ENCODE measurements at regions not wholly inside any gene's neighbourhood (a gene's known extent, or its start where the extent isn't known, plus 50 kb on each side); places are given as distances from the start of the nearest gene placed in this dataset.
"Not testable (repeated sequence)": the region's sequence is repeated elsewhere in the genome, so short reads cannot be mapped to it uniquely, and the experiment has no call there.

DNA sequence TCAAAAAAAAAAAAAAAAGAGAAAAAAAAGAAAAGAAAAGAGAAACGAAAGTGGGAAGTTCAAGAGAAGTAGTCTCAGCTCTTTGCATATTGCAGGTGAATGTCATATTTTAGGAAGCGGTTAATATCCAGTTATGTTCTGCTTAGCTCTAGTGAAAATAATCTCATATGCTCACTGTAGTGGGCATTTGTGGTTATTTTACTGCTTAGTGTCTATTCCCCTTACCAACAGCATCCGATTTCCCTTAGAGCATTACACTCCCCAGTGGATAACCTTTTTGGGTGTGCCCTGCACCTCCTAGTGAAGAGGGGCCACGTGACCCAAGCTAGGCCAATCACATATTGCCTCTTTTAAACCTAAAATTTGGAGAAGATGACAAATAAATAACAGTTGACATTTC lies 111.2 kb upstream of the ZNF827 start:
- H3K27ac ChIP-seq (ENCODE audit: low read depth, low read length), result no peak overlapping the region
- no peak overlapping the region for H4K5ac ChIP-seq (ENCODE audit: low read length)
- H4K8ac ChIP-seq (ENCODE audit: low read depth, low read length), result no peak overlapping the region
- no peak overlapping the region for H3K9ac ChIP-seq (ENCODE audit: low read length)
- H3K4ac ChIP-seq (ENCODE audit: low read depth, low read length), result no peak overlapping the region
- no peak overlapping the region for H3K4me3 ChIP-seq (ENCODE audit: low read length)
- H3K18ac ChIP-seq (ENCODE audit: low read length), result no peak overlapping the region
- no CpG with 5 or more reads among the region's 4 CpGs for WGBS (ENCODE audit: extremely low coverage, insufficient coverage, low lambda C conversion rate)
- H3K56ac ChIP-seq (ENCODE audit: low read length), result no peak overlapping the region
- no peak overlapping the region for H2AK5ac ChIP-seq (ENCODE audit: low read length)
- H3K4me2 ChIP-seq (ENCODE audit: low read length), result no peak overlapping the region
- no peaks in the 10 kb centered on the region for H3K27me3 ChIP-seq (ENCODE audit: insufficient read depth, low read length, poor library complexity)
- H3K79me2 ChIP-seq (ENCODE audit: control insufficient read depth, insufficient read depth, low read length), result no peaks in the 10 kb centered on the region
- no peak overlapping the region for H2BK15ac ChIP-seq (replicated peaks; ENCODE audit: low read depth)
- H3K79me1 ChIP-seq (ENCODE audit: low read length), result no peaks in the 10 kb centered on the region
- H3K23ac ChIP-seq (ENCODE audit: low read length), result no peak overlapping the region
- H3K4me1 ChIP-seq (ENCODE audit: control insufficient read depth, low read depth, low read length), result no peaks in the 10 kb centered on the region
- no peaks in the 10 kb centered on the region for H3K36me3 ChIP-seq (ENCODE audit: control insufficient read depth, insufficient read depth, low read length)
- DNase-seq, result no peak
- H2BK5ac ChIP-seq (ENCODE audit: low read length), result no peak overlapping the region
- H2BK120ac ChIP-seq (ENCODE audit: low read depth, low read length), result no peak overlapping the region

DNA sequence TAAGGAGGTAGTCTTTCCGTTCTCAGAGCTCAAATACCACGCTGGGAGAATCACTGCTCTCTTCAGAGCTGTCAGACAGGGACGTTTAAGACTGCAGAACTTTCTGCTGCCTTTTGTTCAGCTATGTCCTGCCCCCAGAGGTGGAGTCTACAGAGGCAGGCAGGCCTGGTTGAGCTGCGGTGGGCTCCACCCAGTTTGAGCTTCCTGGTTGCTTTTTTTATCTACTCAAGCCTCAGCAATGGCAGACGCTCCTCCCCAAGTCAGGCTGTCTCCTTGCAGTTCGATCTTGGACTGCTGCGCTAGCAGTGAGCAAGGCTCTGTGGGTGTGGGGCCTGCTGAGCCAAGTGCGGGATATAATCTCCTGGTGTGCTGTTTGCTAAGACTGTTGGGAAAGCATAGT lies 109.1 kb upstream of the ZNF827 start:
- not testable (repeated sequence) for H3K4me3 ChIP-seq (ENCODE audit: low read length); H4K8ac ChIP-seq (ENCODE audit: low read depth, low read length); H4K5ac ChIP-seq (ENCODE audit: low read length); H2BK120ac ChIP-seq (ENCODE audit: low read depth, low read length); H2BK5ac ChIP-seq (ENCODE audit: low read length); H3K79me2 ChIP-seq (ENCODE audit: control insufficient read depth, insufficient read depth, low read length); H3K18ac ChIP-seq (ENCODE audit: low read length); H3K36me3 ChIP-seq (ENCODE audit: control insufficient read depth, insufficient read depth, low read length); H3K56ac ChIP-seq (ENCODE audit: low read length); DNase-seq; H3K9ac ChIP-seq (ENCODE audit: low read length); H3K27ac ChIP-seq (ENCODE audit: low read depth, low read length); H3K23ac ChIP-seq (ENCODE audit: low read length); H3K27me3 ChIP-seq (ENCODE audit: insufficient read depth, low read length, poor library complexity); H3K4ac ChIP-seq (ENCODE audit: low read depth, low read length); H3K4me1 ChIP-seq (ENCODE audit: control insufficient read depth, low read depth, low read length); H2AK5ac ChIP-seq (ENCODE audit: low read length); H2BK15ac ChIP-seq (replicated peaks; ENCODE audit: low read depth); H3K79me1 ChIP-seq (ENCODE audit: low read length); H3K4me2 ChIP-seq (ENCODE audit: low read length)
- no CpG with 5 or more reads among the region's 8 CpGs for WGBS (ENCODE audit: extremely low coverage, insufficient coverage, low lambda C conversion rate)

DNA sequence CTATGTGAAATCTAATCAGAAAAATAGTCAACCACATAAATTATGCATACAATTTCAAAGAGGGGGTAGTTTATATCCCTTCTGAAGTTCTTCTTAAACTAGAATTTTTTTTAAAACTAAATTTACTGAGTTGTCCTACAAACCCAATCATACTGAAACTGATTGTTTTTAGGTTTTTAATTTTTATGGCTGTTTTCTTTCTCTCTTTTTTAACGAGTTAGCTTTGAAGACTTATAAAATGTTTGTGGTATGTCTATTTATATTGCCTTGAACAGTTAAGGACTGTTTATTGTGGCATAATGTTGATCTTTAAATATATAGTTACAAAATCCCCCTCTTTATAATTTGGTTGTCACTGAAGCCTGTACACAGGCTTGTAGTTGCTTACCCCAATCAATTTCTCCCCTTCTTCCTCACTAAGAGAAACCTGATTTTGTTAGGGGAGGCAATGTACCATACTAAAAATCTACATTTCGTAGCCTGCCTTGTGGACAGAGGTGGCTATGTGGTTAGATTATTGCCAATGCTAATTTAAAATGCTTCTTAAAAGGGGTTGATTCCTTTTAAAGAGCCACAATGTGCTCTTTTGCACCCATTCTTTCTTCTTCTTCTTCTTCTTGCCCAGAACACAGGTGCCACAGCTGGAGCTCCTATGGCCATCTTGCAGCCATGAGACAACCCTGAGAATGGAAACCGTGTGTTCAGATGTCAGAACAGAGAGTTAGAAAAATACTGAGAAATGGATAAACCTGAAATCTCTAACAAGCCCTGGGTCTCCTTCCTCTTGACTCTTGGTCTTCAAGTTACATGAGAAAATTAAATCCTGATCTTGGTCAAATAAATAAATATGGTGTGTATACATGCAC lies 102.7 kb upstream of the ZNF827 start:
- Histone ChIP-seq H2BK15ac (replicated peaks; ENCODE audit: low read depth) (no peak overlapping the region), H2BK5ac (ENCODE audit: low read length) (no peak overlapping the region), H3K56ac (ENCODE audit: low read length) (no peak overlapping the region), H3K9ac (ENCODE audit: low read length) (no peak overlapping the region), H3K4me2 (ENCODE audit: low read length) (no peak overlapping the region), H3K79me1 (ENCODE audit: low read length) (no peaks in the 10 kb centered on the region), H2BK120ac (ENCODE audit: low read depth, low read length) (no peak overlapping the region), H2AK5ac (ENCODE audit: low read length) (no peak overlapping the region), H3K4me3 (ENCODE audit: low read length) (no peak overlapping the region), H4K5ac (ENCODE audit: low read length) (no peak overlapping the region), H3K4ac (ENCODE audit: low read depth, low read length) (no peak overlapping the region), H4K8ac (ENCODE audit: low read depth, low read length) (no peak overlapping the region), H3K27me3 (ENCODE audit: insufficient read depth, low read length, poor library complexity) (no peaks in the 10 kb centered on the region), H3K27ac (ENCODE audit: low read depth, low read length) (no peak overlapping the region), H3K4me1 (ENCODE audit: control insufficient read depth, low read depth, low read length) (no peaks in the 10 kb centered on the region), H3K79me2 (ENCODE audit: control insufficient read depth, insufficient read depth, low read length) (no peaks in the 10 kb centered on the region), H3K18ac (ENCODE audit: low read length) (no peak overlapping the region), H3K23ac (ENCODE audit: low read length) (no peak overlapping the region), H3K36me3 (ENCODE audit: control insufficient read depth, insufficient read depth, low read length) (no peaks in the 10 kb centered on the region)
- no CpG with 5 or more reads among the region's 3 CpGs for WGBS (ENCODE audit: extremely low coverage, insufficient coverage, low lambda C conversion rate)
- DNase-seq, result no peak

DNA sequence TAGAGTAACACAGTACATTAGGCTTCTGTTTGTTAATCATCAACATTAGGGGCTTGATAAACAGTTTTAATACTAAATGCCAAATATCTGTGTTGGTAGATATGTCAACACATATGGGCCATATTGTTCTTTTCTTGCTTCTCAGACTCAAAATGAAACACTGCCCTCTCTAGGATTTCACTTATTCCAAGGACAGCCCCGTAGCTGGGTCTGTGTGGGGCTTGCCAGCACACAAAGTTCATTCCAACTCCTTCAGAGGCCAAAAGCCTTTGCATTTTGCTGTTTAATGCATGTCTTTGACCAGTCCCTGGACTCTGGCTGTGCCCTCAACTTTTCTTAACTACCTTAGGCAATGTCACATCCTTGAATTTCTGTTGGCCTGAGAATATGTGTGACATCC lies 102.0 kb upstream of the ZNF827 start:
- Histone ChIP-seq H2BK120ac (ENCODE audit: low read depth, low read length) (no peak overlapping the region), H4K5ac (ENCODE audit: low read length) (no peak overlapping the region), H3K4me1 (ENCODE audit: control insufficient read depth, low read depth, low read length) (no peaks in the 10 kb centered on the region), H3K18ac (ENCODE audit: low read length) (no peak overlapping the region), H3K79me2 (ENCODE audit: control insufficient read depth, insufficient read depth, low read length) (no peaks in the 10 kb centered on the region), H3K56ac (ENCODE audit: low read length) (no peak overlapping the region), H3K4me2 (ENCODE audit: low read length) (no peak overlapping the region), H2BK5ac (ENCODE audit: low read length) (no peak overlapping the region), H2AK5ac (ENCODE audit: low read length) (no peak overlapping the region), H3K23ac (ENCODE audit: low read length) (no peak overlapping the region), H3K9ac (ENCODE audit: low read length) (no peak overlapping the region), H3K4me3 (ENCODE audit: low read length) (no peak overlapping the region), H3K79me1 (ENCODE audit: low read length) (no peaks in the 10 kb centered on the region), H4K8ac (ENCODE audit: low read depth, low read length) (no peak overlapping the region), H3K36me3 (ENCODE audit: control insufficient read depth, insufficient read depth, low read length) (no peaks in the 10 kb centered on the region), H3K4ac (ENCODE audit: low read depth, low read length) (no peak overlapping the region), H2BK15ac (replicated peaks; ENCODE audit: low read depth) (no peak overlapping the region), H3K27ac (ENCODE audit: low read depth, low read length) (no peak overlapping the region), H3K27me3 (ENCODE audit: insufficient read depth, low read length, poor library complexity) (no peaks in the 10 kb centered on the region)
- WGBS (ENCODE audit: extremely low coverage, insufficient coverage, low lambda C conversion rate), result no CpG with 5 or more reads among the region's 1 CpG
- DNase-seq, result no peak

DNA sequence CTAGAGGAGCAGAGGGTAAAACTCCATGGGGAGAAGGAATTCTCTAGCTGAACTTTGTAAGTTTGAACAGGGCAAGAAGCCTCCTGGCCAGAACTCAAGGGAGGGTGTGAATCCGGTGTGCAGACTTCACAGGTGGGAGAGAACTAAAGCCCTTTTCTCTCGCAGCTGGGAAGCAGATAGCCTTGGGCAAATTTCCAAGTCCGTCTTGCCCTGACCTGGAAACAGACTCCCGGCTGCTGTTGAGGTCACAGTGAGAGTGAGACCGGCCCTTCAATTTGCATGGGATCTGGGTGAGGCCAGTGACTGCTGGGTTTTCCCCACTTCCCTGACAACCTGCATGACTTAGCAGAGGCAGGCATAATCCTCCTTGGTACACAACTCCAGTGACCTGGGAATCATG lies 94.5 kb upstream of the ZNF827 start:
- Histone ChIP-seq H3K79me1 (ENCODE audit: low read length) (no peaks in the 10 kb centered on the region), H3K23ac (ENCODE audit: low read length) (no peak overlapping the region), H2AK5ac (ENCODE audit: low read length) (no peak overlapping the region), H2BK15ac (replicated peaks; ENCODE audit: low read depth) (no peak overlapping the region), H3K36me3 (ENCODE audit: control insufficient read depth, insufficient read depth, low read length) (no peaks in the 10 kb centered on the region), H2BK120ac (ENCODE audit: low read depth, low read length) (no peak overlapping the region), H3K9ac (ENCODE audit: low read length) (no peak overlapping the region), H3K79me2 (ENCODE audit: control insufficient read depth, insufficient read depth, low read length) (no peaks in the 10 kb centered on the region), H3K4me1 (ENCODE audit: control insufficient read depth, low read depth, low read length) (peaks cover 1% of the 10 kb centered on the region), H3K4me3 (ENCODE audit: low read length) (no peak overlapping the region), H3K56ac (ENCODE audit: low read length) (no peak overlapping the region), H2BK5ac (ENCODE audit: low read length) (no peak overlapping the region), H3K27ac (ENCODE audit: low read depth, low read length) (no peak overlapping the region), H3K4me2 (ENCODE audit: low read length) (no peak overlapping the region), H3K27me3 (ENCODE audit: insufficient read depth, low read length, poor library complexity) (no peaks in the 10 kb centered on the region), H3K18ac (ENCODE audit: low read length) (no peak overlapping the region), H4K8ac (ENCODE audit: low read depth, low read length) (no peak overlapping the region), H3K4ac (ENCODE audit: low read depth, low read length) (no peak overlapping the region), H4K5ac (ENCODE audit: low read length) (no peak overlapping the region)
- peak; percentile 56 for DNase-seq
- no CpG with 5 or more reads among the region's 5 CpGs for WGBS (ENCODE audit: extremely low coverage, insufficient coverage, low lambda C conversion rate)

Measured in mesendoderm (in vitro differentiated cells).